H1 (cell line): ENCODE measurements at regions not wholly inside any gene's neighbourhood (a gene's known extent, or its start where the extent isn't known, plus 50 kb on each side); places are given as distances from the start of the nearest gene placed in this dataset.

Experiments
- CTCF ChIA-PET: fragments of 300-600 bp; sonication (Branson Sonifier 250); formaldehyde crosslinking; loops from one replicate; lab custom pipeline; 2021; ENCODE audit not compliant: partially characterized antibody; lab: Charles Lee
- POLR2A ChIA-PET: fragments of 300-600 bp; sonication (Branson Sonifier 250); formaldehyde crosslinking; loops from one replicate; lab custom pipeline; 2021; ENCODE audit warnings: inconsistent platforms; ENCODE audit not compliant: partially characterized antibody; lab: Charles Lee
- DNase-seq, 2 experiments: peaks; one replicate each; pipeline versions ENCODE4 v3.0.0 to v3.0.0-alpha.2; 2010 to 2022; ENCODE audit warnings: low spot score in 2 of 2, low read depth in 1 of 2, mixed read lengths in 1 of 2
- FAIRE-seq: peaks from 2 replicates; lab custom pipeline; 2011; peaks lifted over from hg19 to GRCh38; lab: Jason Lieb, UNC
- H2AFZ ChIP-seq: 2 replicates; pipeline ENCODE4 v1.8.1; 2012; ENCODE audit warnings: low read length, inconsistent platforms
- H2AK5ac ChIP-seq: 2 replicates; pipeline ENCODE4 v1.6.1; 2013; ENCODE audit warnings: low read depth, low read length
- H2BK120ac ChIP-seq: replicated peaks from 2 replicates; pipeline ENCODE3; 2013; ENCODE audit warnings: low read depth, low read length, inconsistent platforms
- H2BK12ac ChIP-seq: 2 replicates; pipeline ENCODE4 v1.6.1; 2013; ENCODE audit warnings: low read depth, low read length
- H2BK15ac ChIP-seq: 2 replicates; pipeline ENCODE4 v1.6.1; 2013; ENCODE audit warnings: low read length
- H2BK20ac ChIP-seq: 2 replicates; pipeline ENCODE4 v1.6.1; 2013; ENCODE audit warnings: low read length
- H2BK5ac ChIP-seq: 2 replicates; pipeline ENCODE4 v1.6.1; 2013; ENCODE audit warnings: low read depth, low read length
- H3K14ac ChIP-seq: 2 replicates; pipeline ENCODE4 v1.6.1; 2013; ENCODE audit warnings: inconsistent platforms; ENCODE audit not compliant: insufficient read length
- H3K18ac ChIP-seq: 2 replicates; pipeline ENCODE4 v1.6.1; 2013; ENCODE audit warnings: low read length; ENCODE audit errors: extremely low read depth
- H3K23ac ChIP-seq: 2 replicates; pipeline ENCODE4 v1.6.1; 2013; ENCODE audit warnings: inconsistent platforms; ENCODE audit not compliant: insufficient read length
- H3K23me2 ChIP-seq: 2 replicates; pipeline ENCODE4 v1.6.1; 2013; ENCODE audit warnings: low read depth, low read length
- H3K27ac ChIP-seq: 2 replicates; pipeline ENCODE4 v1.6.1; 2011; ENCODE audit warnings: low read depth, low read length, inconsistent platforms
- H3K27me3 ChIP-seq, 4 experiments: replicated peaks in 1 of 4; 1 replicate in 1 of 4; 2 replicates in 3 of 4; pipeline versions ENCODE4 v1.6.1 to v1.8.1; 2011 to 2013; ENCODE audit warnings: low read length in 3 of 4, mild to moderate bottlenecking in 3 of 4, inconsistent platforms in 2 of 4, mixed read lengths in 2 of 4, moderate library complexity in 1 of 4; ENCODE audit not compliant: control insufficient read depth in 3 of 4, insufficient read depth in 3 of 4; ENCODE audit errors: extremely low read depth in 1 of 4
- H3K36me3 ChIP-seq, 4 experiments: 2 replicates each; pipeline versions ENCODE4 v1.6.1 to v1.8.1; 2011 to 2013; ENCODE audit warnings: mild to moderate bottlenecking in 4 of 4, low read length in 3 of 4, moderate library complexity in 2 of 4, control low read depth in 1 of 4, inconsistent platforms in 1 of 4; ENCODE audit not compliant: insufficient read depth in 4 of 4, control insufficient read depth in 2 of 4
- H3K4ac ChIP-seq: replicated peaks from 2 replicates; pipeline ENCODE3; 2013; ENCODE audit warnings: low read length, low read depth, mixed read lengths, inconsistent platforms; ENCODE audit not compliant: insufficient read length
- H3K4me1 ChIP-seq, 4 experiments: replicated peaks in 1 of 4; 1 replicate in 1 of 4; 2 replicates in 3 of 4; pipeline versions ENCODE4 v1.6.1 to v1.8.1; 2011 to 2013; ENCODE audit warnings: low read length in 3 of 4, inconsistent platforms in 2 of 4, mixed read lengths in 1 of 4; ENCODE audit not compliant: insufficient read depth in 4 of 4, control insufficient read depth in 3 of 4
- H3K4me2 ChIP-seq, 2 experiments: 2 replicates each; pipeline versions ENCODE4 v1.6.1 to v1.8.1; 2011 to 2013; ENCODE audit warnings: low read depth in 2 of 2, low read length in 2 of 2, control low read depth in 1 of 2, inconsistent platforms in 1 of 2, mild to moderate bottlenecking in 1 of 2; ENCODE audit not compliant: insufficient read depth in 1 of 2
- H3K4me3 ChIP-seq, 4 experiments: fragments of 200-600, 300-600 bp in 1 of 4; sonication (generic), shearing (Covaris generic), sonication (Bioruptor Twin) in 1 of 4; 2 replicates each; pipeline versions ENCODE4 v1.5.1 to v1.8.1; 2011 to 2016; ENCODE audit warnings: low read length in 4 of 4, low read depth in 3 of 4, control low read depth in 2 of 4, inconsistent platforms in 2 of 4, mild to moderate bottlenecking in 2 of 4, mixed read lengths in 1 of 4, moderate library complexity in 1 of 4; ENCODE audit not compliant: insufficient read depth in 2 of 4; ENCODE audit errors: extremely low read depth in 1 of 4
- H3K56ac ChIP-seq: replicated peaks from 2 replicates; pipeline ENCODE3; 2013; ENCODE audit warnings: low read depth, mild to moderate bottlenecking, mixed read lengths, low read length, inconsistent platforms; ENCODE audit not compliant: insufficient read length
- H3K79me1 ChIP-seq: 2 replicates; pipeline ENCODE4 v1.6.1; 2013; ENCODE audit warnings: low read depth, low read length, control low read depth
- H3K79me2 ChIP-seq, 2 experiments: 2 replicates each; pipeline versions ENCODE4 v1.6.1 to v1.8.1; 2012 to 2013; ENCODE audit warnings: low read length in 2 of 2, mild to moderate bottlenecking in 2 of 2, inconsistent platforms in 1 of 2; ENCODE audit not compliant: insufficient read depth in 2 of 2, control insufficient read depth in 1 of 2
- H3K9ac ChIP-seq, 4 experiments: replicated peaks in 1 of 4; 1 replicate in 1 of 4; 2 replicates in 3 of 4; pipeline versions ENCODE4 v1.6.1 to v1.8.1; 2011 to 2013; ENCODE audit warnings: low read depth in 3 of 4, low read length in 3 of 4, control low read depth in 2 of 4, mild to moderate bottlenecking in 2 of 4, moderate library complexity in 2 of 4, inconsistent platforms in 1 of 4; ENCODE audit errors: extremely low read depth in 1 of 4
- H3K9me3 ChIP-seq, 2 experiments: 2 replicates each; pipeline versions ENCODE4 v1.6.1 to v1.8.1; 2012 to 2013; ENCODE audit warnings: mild to moderate bottlenecking in 2 of 2, moderate library complexity in 2 of 2, control low read depth in 1 of 2, inconsistent platforms in 1 of 2, low read depth in 1 of 2, low read length in 1 of 2, mixed read lengths in 1 of 2; ENCODE audit not compliant: insufficient read depth in 2 of 2
- H4K20me1 ChIP-seq, 2 experiments: replicated peaks in 1 of 2; 2 replicates each; pipeline versions ENCODE3 to v1.8.1; 2011 to 2013; ENCODE audit warnings: inconsistent platforms in 2 of 2, low read length in 2 of 2, mild to moderate bottlenecking in 1 of 2; ENCODE audit not compliant: insufficient read depth in 2 of 2, control insufficient read depth in 1 of 2
- H4K5ac ChIP-seq: 2 replicates; pipeline ENCODE4 v1.6.1; 2013; ENCODE audit warnings: low read length, low read depth, mixed read lengths, inconsistent platforms; ENCODE audit not compliant: insufficient read length
- H4K8ac ChIP-seq: 2 replicates; pipeline ENCODE4 v1.8.0; 2013; ENCODE audit warnings: mild to moderate bottlenecking, moderate library complexity, low read length, inconsistent platforms; ENCODE audit not compliant: insufficient read depth; ENCODE audit errors: extremely low read depth
- H4K91ac ChIP-seq: replicated peaks from 2 replicates; pipeline ENCODE3; 2013; ENCODE audit warnings: low read length, mixed read lengths, inconsistent platforms; ENCODE audit not compliant: insufficient read length
- EGR1 ChIP-seq: IDR thresholded peaks from 2 replicates; pipeline ENCODE4 v1.6.1; 2011; ENCODE audit warnings: low read depth, low read length, borderline replicate concordance
- FOSL1 ChIP-seq: IDR thresholded peaks from 2 replicates; pipeline ENCODE4 v1.6.1; 2011; ENCODE audit warnings: mild to moderate bottlenecking, low read depth, low read length, moderate library complexity; ENCODE audit not compliant: insufficient read depth
- HDAC6 ChIP-seq: IDR thresholded peaks from one replicate; pipeline ENCODE4 v1.7.1; 2012; ENCODE audit warnings: low read depth, mild to moderate bottlenecking, inconsistent platforms, low read length, moderate library complexity
- RFX5 ChIP-seq: IDR thresholded peaks from 2 replicates; pipeline ENCODE4 v1.6.1; 2011; ENCODE audit warnings: low read depth, low read length, improper control_type of control experiment, borderline replicate concordance
- USF2 ChIP-seq: IDR thresholded peaks from 2 replicates; pipeline ENCODE4 v1.6.1; 2011; ENCODE audit warnings: low read length, improper control_type of control experiment
- ZNF274 ChIP-seq: IDR thresholded peaks from 2 replicates; pipeline ENCODE4 v1.7.0; 2012; ENCODE audit warnings: low read length, borderline replicate concordance; ENCODE audit errors: extremely low read depth
- WGBS, 2 experiments: shearing (Covaris generic) in 1 of 2; methylation state at CpG; one replicate each; pipeline versions ENCODE4 v1.1.6 to v1.1.7; 2013 to 2015; ENCODE audit warnings: low lambda C conversion rate in 2 of 2, mixed read lengths in 2 of 2, inconsistent platforms in 1 of 2, low coverage in 1 of 2, missing lambda C conversion rate in 1 of 2; ENCODE audit not compliant: insufficient replicate concordance in 2 of 2, insufficient coverage in 1 of 2, insufficient read length in 1 of 2; ENCODE audit errors: extremely low coverage in 1 of 2, missing lambda C conversion rate in 1 of 2; 5-methylcytosine and 5-hydroxymethylcytosine counted together

DNA sequence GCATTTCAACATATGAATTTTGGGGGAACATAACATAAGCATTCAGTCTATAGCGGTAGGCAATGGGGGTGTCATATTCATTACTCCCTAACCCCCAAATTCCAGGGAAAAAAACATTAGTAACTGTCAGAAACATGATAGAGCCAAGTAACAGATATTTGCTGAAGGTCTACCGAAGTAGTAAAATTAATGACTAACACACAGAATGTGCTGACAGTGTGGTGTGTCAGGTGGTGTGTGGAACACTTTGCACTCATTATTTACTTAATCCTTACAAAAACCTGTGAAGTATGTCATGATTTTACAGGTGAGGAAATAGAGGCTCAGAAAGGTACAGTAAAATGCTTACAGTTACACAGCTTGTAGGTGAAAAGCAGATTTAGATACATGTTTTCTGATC lies 85.4 kb upstream of the RHOBTB1 start:
- no peaks in the 10 kb centered on the region for H4K20me1 ChIP-seq
- no peaks in the 10 kb centered on the region for H3K23me2 ChIP-seq
- H4K91ac ChIP-seq: no peak overlapping the region
- no peak overlapping the region for H2BK15ac ChIP-seq
- WGBS, 2 experiments: 92% methylated on average over 2 of the region's 2 CpGs; no CpG with 5 or more reads in 1 of the 2 experiments
- no peak for DNase-seq
- H3K79me1 ChIP-seq: no peaks in the 10 kb centered on the region
- ChIA-PET CTCF (no interaction called here), POLR2A (no interaction called here)
- TF ChIP-seq ZNF274 (no peak), FOSL1 (no peak), EGR1 (no peak), USF2 (no peak), RFX5 (no peak), HDAC6 (no peak)
- H3K4me1 ChIP-seq: no peaks in the 10 kb centered on the region
- no peak overlapping the region for H2AK5ac ChIP-seq
- H3K18ac ChIP-seq: no peak overlapping the region
- no peak overlapping the region for H2BK120ac ChIP-seq
- H3K14ac ChIP-seq: no peak overlapping the region
- no peak overlapping the region for H2BK20ac ChIP-seq
- no peak for FAIRE-seq
- H4K8ac ChIP-seq: no peak overlapping the region
- no peak overlapping the region for H3K27ac ChIP-seq
- no peak overlapping the region for H3K4me3 ChIP-seq
- H3K27me3 ChIP-seq: peaks cover 0 to 1% (median 0%) of the 10 kb centered on the region in 4 experiments; a peak in 1 of 7 replicates
- no peak overlapping the region for H2BK5ac ChIP-seq
- H3K36me3 ChIP-seq: no peaks in the 10 kb centered on the region
- H3K4ac ChIP-seq: no peak overlapping the region
- H4K5ac ChIP-seq: no peak overlapping the region
- H3K9ac ChIP-seq: no peak overlapping the region
- no peak overlapping the region for H2BK12ac ChIP-seq
- H3K23ac ChIP-seq: no peak overlapping the region
- no peak overlapping the region for H2AFZ ChIP-seq
- no peaks in the 10 kb centered on the region for H3K9me3 ChIP-seq
- H3K4me2 ChIP-seq: no peak overlapping the region
- H3K79me2 ChIP-seq: no peaks in the 10 kb centered on the region
- no peak overlapping the region for H3K56ac ChIP-seq
